Fibroblast of skin of scalp (primary cell): ENCODE measurements at regions not wholly inside any gene's neighbourhood (a gene's known extent, or its start where the extent isn't known, plus 50 kb on each side); places are given as distances from the start of the nearest gene placed in this dataset.
"Not testable (repeated sequence)": the region's sequence is repeated elsewhere in the genome, so short reads cannot be mapped to it uniquely, and the experiment has no call there.

ENCODE experiments used
- DNase-seq: peaks from one replicate; pipeline ENCODE4 v3.0.0-alpha.2; 2013

GRCh38 chr5:142259758-142260157 is 65.1 kb downstream of the SPRY4 start:
- DNase-seq, result no peak

GRCh38 chr5:142255831-142256230 is 69.0 kb downstream of the SPRY4 start:
- no peak for DNase-seq

GRCh38 chr5:142254431-142254830 is 70.4 kb downstream of the SPRY4 start:
- DNase-seq, result no peak

GRCh38 chr5:142253938-142254337 is 70.9 kb downstream of the SPRY4 start:
- DNase-seq, result peak; percentile 35

- no peak for DNase-seq
Observed at GRCh38 chr5:142250119-142250518, 74.7 kb downstream of the SPRY4 start.

GRCh38 chr5:142248853-142249462 is 75.9 kb downstream of the SPRY4 start:
- DNase-seq, result peak; percentile 77

- peak; percentile 57 for DNase-seq
Observed at GRCh38 chr5:142246258-142246657, 78.6 kb downstream of the SPRY4 start.

GRCh38 chr5:142245786-142246185 is 79.0 kb downstream of the SPRY4 start:
- no peak for DNase-seq

- DNase-seq, result no peak
Observed at GRCh38 chr5:142244440-142244839, 80.4 kb downstream of the SPRY4 start.

- no peak for DNase-seq
Observed at GRCh38 chr5:142242272-142242671, 82.5 kb downstream of the SPRY4 start.

- DNase-seq, result no peak
Observed at GRCh38 chr5:142239394-142240159, 85.2 kb downstream of the SPRY4 start.

- no peak for DNase-seq
Observed at GRCh38 chr5:142237707-142238106, 87.1 kb downstream of the SPRY4 start.

GRCh38 chr5:142236673-142237290 is 88.0 kb downstream of the SPRY4 start:
- DNase-seq, result not testable (repeated sequence)

- no peak for DNase-seq
Observed at GRCh38 chr5:142235870-142236672, 88.8 kb downstream of the SPRY4 start.

- DNase-seq, result peak; percentile 35
Observed at GRCh38 chr5:142235050-142235797, 89.6 kb downstream of the SPRY4 start.

- no peak for DNase-seq
Observed at GRCh38 chr5:142233083-142234032, 91.5 kb downstream of the SPRY4 start.

- DNase-seq, result not testable (repeated sequence)
Observed at GRCh38 chr5:142230949-142231348, 93.9 kb downstream of the SPRY4 start.

- DNase-seq, result no peak
Observed at GRCh38 chr5:142225141-142225540, 99.7 kb downstream of the SPRY4 start.

- DNase-seq, result no peak
Observed at GRCh38 chr5:142222866-142223558, 101.8 kb downstream of the SPRY4 start.

- no peak for DNase-seq
Observed at GRCh38 chr5:142222225-142222865, 102.5 kb downstream of the SPRY4 start.
